ENCODE measurements at regions not wholly inside any gene's neighbourhood (a gene's known extent, or its start where the extent isn't known, plus 50 kb on each side); places are given as distances from the start of the nearest gene placed in this dataset.
"Not testable (repeated sequence)": the region's sequence is repeated elsewhere in the genome, so short reads cannot be mapped to it uniquely, and the experiment has no call there.

GRCh38 chr11:34001557-34002064 lies 49.9 kb upstream of the CAPRIN1 start:
- DNase-seq (ENCODE audit: low read depth) = no peak

GRCh38 chr11:33999393-33999792 lies 52.1 kb upstream of the CAPRIN1 start:
- no peak for DNase-seq (ENCODE audit: low read depth)

GRCh38 chr11:33997584-33998251 lies 53.8 kb upstream of the CAPRIN1 start:
- no peak for DNase-seq (ENCODE audit: low read depth)

- DNase-seq (ENCODE audit: low read depth) = peak; percentile 40
Measured at GRCh38 chr11:33996498-33997454, 54.8 kb upstream of the CAPRIN1 start.

GRCh38 chr11:33994937-33995336 lies 56.6 kb upstream of the CAPRIN1 start:
- no peak for DNase-seq (ENCODE audit: low read depth)

- DNase-seq (ENCODE audit: low read depth) = not testable (repeated sequence)
Measured at GRCh38 chr11:33991136-33991535, 60.4 kb upstream of the CAPRIN1 start.

- DNase-seq (ENCODE audit: low read depth) = not testable (repeated sequence)
Measured at GRCh38 chr11:33990131-33990530, 61.4 kb upstream of the CAPRIN1 start.

- no peak for DNase-seq (ENCODE audit: low read depth)
Measured at GRCh38 chr11:33989461-33989860, 62.1 kb upstream of the CAPRIN1 start.

- DNase-seq (ENCODE audit: low read depth) = no peak
Measured at GRCh38 chr11:33988586-33989370, 62.8 kb upstream of the CAPRIN1 start.

GRCh38 chr11:33987975-33988580 lies 63.5 kb upstream of the CAPRIN1 start:
- peak; percentile 37 for DNase-seq (ENCODE audit: low read depth)

- no peak for DNase-seq (ENCODE audit: low read depth)
Measured at GRCh38 chr11:33987545-33987944, 64.0 kb upstream of the CAPRIN1 start.

GRCh38 chr11:33986597-33987501 lies 64.7 kb upstream of the CAPRIN1 start:
- not testable (repeated sequence) for DNase-seq (ENCODE audit: low read depth)

- no peak for DNase-seq (ENCODE audit: low read depth)
Measured at GRCh38 chr11:33984682-33985389, 66.7 kb upstream of the CAPRIN1 start.

GRCh38 chr11:33982661-33983060 lies 68.9 kb upstream of the CAPRIN1 start:
- no peak for DNase-seq (ENCODE audit: low read depth)

- no peak for DNase-seq (ENCODE audit: low read depth)
Measured at GRCh38 chr11:33980897-33981296, 70.6 kb upstream of the CAPRIN1 start.

- no peak for DNase-seq (ENCODE audit: low read depth)
Measured at GRCh38 chr11:33978376-33978775, 73.2 kb upstream of the CAPRIN1 start.

GRCh38 chr11:33977676-33978075 lies 73.9 kb upstream of the CAPRIN1 start:
- DNase-seq (ENCODE audit: low read depth) = no peak

GRCh38 chr11:33976495-33977199 lies 74.9 kb upstream of the CAPRIN1 start:
- DNase-seq (ENCODE audit: low read depth) = no peak

- no peak for DNase-seq (ENCODE audit: low read depth)
Measured at GRCh38 chr11:33974804-33975203, 76.7 kb upstream of the CAPRIN1 start.

All from stimulated activated CD8-positive, alpha-beta memory T cell treated with anti-CD3 and anti-CD28 coated beads, Interleukin-7, amount 100 ng/mL, for 24 hours (primary cell).